ENCODE measurements at regions not wholly inside any gene's neighbourhood (a gene's known extent, or its start where the extent isn't known, plus 50 kb on each side); places are given as distances from the start of the nearest gene placed in this dataset.

DNA sequence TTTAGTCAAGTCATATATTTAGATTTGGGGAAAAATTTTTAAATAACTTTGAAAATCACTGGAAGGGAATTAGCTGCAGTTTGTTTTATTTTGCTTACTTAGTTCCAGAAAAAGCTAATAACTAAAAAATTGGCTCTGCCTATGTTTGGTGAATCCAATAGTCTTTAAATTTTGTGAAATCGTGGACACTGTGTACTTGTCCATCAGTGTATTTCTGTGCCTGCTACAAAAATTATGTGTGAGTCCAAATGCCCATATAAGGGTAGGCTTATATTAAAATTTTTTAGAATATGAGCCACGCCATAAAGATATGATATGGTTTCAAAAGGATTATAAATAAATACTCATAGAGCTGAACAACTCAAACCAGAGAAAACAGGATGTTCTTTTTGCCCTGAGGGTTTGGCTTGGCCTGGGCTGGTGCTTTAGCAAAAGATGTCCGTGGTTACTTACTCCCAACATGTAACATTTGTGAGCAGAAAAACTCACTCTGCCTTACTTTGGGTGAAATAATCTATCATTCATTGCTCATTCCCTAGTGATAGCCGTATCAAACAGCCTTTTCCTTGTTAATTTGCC is 133.2 kb upstream of the PRLR start:
- DNase-seq (ENCODE audit: low spot score), result no peak

DNA sequence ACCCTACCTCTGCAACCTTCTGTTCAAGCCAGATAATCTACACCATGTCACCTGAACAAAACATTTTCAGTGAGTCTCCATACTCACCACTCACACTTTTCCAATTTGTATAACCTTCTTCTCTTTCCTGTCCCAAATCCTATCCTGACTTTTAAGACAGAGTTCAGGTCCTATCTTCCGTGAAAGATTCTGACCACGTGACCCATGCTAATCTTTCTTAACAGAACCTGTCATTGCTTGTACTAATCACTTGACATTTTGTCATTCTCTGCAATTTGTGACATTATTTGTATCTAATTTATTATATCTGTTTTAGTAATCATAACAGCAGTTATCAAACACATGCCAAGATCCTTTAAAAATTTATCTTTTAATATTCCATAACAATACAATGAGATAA is 132.5 kb upstream of the PRLR start:
- DNase-seq (ENCODE audit: low spot score), result no peak

DNA sequence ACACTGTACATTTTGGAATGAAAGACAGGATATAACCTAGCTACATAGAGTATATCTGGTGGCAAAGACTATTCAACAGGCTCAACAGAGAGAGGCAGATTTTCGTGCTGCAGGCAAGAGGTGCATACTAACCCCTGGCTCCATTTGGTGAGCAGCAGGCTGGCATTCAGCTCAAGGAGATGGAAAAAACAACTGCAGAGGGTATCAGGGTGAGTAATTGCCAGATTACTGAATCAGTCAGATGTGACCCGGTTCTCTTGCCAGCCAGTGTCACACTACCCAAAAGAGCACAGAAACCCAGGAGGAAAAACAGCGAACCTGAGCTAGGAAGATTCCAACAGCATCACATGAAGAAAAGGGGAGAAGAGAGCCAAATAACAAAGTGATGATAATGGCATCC is 130.4 kb upstream of the PRLR start:
- no peak for DNase-seq (ENCODE audit: low spot score)

DNA sequence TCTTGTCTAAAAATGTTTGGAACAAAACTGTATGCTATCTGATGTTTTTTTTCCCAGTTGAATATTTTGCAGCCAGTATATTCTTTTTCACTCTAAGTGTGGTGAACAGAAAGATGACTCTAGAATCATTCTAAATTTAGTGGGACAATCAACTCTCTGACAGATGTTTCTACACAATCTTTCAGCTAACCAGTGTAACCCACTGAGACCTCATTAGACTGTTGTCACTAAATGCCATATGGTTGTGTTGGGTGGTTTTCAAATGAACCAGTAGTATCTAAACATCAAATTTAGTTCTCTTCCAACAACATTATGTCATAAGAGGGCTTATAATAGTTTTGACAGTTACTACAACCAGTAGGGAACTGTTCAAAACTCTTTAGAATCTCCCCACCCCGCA is 129.6 kb upstream of the PRLR start:
- no peak for DNase-seq (ENCODE audit: low spot score)

DNA sequence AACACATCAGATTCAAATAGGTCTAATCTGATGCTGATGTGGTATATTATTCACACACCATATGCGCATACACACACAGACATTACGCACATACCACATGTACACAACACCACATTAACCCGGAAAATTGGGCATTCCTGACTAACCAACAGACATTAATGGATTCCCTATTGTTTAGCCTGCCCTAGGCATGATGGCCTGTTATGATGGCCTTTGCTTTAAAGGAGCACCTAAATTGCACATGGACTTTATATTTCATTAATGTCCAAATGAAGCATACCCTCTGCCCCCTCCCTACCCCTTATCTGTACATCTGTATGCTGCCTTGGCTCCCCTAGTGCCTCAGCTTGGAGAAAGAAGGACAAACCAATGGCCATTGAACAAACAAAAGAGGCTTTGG is 127.7 kb upstream of the PRLR start:
- no peak for DNase-seq (ENCODE audit: low spot score)

DNA sequence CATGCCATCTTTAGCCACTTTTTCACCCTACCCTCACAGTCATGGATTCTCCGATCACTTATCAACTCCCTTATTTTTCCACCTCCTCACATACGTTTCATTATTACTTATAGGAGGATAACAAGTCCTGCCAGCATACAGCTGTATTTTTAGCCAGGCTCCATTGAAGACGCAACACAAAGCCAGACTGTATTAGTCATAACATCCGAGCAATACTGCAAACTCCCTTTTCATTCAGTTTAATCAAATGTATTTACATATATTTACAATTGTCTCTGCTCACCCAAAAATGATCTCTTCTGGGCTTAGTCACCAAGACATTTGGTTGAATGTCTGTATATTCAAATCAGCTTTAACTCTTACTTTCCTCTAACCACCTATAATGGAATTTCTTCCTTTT is 126.4 kb upstream of the PRLR start:
- no peak for DNase-seq (ENCODE audit: low spot score)

DNA sequence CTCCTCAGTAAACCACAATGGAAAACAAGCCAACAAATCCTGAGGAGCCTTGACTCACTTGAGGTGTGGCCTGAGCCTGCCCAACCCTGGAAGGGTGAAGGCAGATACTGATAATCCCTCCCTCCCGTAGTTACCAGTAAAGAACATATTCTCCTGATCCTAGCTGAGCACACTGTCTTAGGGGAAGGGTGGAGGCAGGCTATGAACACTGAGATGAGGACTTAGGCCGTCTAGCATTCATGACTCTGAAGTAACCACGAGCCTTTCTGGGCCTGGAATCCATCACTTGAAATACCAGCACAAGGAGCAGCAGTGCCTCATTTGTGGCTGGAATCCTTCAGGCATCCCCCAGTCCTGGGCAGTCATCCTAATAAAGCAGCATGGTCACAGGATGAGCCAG is 124.5 kb upstream of the PRLR start:
- no peak for DNase-seq (ENCODE audit: low spot score)

DNA sequence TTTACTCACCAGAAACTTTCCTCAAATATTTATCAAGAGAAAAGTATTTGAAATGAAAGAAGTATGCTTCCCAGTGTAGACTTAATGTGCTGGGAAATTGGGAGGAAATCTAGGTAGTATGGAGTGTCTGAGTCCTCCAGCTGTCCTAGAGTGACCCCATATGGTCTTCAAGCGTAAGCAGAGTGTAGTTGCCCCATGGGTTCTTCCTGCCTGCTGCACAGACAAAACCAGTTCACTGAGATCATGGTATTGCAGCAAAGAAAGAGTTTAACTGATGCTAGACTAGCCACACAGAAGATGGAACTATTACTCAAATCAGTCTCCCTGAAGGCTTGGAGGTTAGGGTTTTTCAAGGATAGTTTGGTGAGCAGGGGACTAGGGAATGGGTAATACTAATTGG is 114.9 kb upstream of the PRLR start:
- no peak for DNase-seq (ENCODE audit: low spot score)

DNA sequence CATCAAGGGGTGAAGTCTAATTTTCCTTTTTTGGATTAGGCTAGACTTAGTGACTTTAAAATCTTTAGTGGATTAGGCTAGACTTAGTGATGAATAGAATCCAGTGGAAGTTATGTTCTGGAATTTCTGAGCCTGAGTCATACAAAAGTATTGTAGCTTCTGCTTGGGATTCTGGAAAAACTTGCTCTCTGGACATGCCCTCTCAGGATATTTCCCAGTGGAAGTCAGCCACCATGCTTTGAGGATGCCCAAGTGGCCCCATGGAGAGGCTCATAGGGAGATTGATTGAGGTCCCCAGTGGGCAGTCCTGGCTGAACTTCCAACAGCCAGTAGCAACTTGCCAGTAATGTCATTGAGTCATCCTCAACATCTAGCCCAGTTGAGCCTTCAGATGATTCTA is 112.4 kb upstream of the PRLR start:
- DNase-seq (ENCODE audit: low spot score), result no peak

DNA sequence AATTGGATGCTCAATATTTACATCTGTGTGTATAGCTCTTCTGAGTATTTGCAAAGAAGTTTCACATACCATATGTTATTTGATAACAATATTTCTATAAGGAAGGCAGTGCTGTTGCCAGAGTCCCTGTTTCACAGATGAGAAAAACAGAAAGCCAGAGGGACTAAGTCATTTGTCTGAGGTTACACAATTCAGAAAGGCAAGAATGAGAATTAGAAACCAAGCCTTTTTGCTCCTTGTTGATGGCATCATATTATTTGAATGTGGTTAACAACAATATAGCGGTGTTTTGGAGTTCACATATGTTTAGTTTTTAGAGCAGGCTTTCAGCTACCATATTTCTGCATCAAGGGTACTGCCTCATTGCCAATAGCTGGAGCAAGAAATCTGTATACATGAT is 110.9 kb upstream of the PRLR start:
- no peak for DNase-seq (ENCODE audit: low spot score)

DNA sequence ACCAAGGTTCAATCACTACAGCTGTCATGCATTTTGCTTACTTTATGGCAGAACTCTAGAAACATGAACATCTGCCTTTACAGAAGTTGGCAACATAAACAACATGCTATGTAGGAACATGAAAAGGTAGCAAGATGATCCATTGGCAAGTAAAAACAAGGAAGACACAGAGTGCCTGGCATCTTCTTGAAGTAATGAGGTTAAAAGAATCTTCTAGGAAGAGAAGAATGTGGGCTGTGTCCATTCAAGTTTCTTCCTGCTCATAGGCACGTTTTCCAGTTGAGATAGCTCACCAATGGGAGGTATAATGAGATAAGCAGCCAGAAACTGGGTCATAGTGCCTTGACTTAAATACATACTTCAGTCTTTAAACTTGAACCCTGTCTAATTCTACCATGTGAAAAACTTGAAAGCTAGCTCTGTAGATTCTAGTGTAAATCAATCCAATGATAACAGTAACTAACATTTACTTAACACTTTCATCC is 109.4 kb upstream of the PRLR start:
- no peak for DNase-seq (ENCODE audit: low spot score)

DNA sequence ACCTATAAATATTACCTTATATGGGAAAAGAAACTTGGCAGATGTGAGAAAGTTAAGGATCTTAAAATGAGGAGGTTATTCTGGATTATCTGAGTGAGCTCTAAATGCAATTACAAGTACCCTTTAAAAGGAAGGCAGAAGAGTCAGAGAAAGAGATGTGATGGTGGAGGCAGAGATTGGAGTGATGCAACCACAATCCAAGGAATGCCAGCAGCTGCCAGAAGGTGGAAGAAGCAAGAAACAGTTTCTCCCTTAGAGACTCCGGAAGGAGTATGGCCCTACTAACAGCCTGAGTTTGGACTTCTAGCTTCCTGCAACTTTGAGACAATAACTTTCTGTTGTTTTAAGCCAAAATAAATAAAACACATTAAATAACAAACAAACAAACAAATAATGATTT is 108.7 kb upstream of the PRLR start:
- no peak for DNase-seq (ENCODE audit: low spot score)

DNA sequence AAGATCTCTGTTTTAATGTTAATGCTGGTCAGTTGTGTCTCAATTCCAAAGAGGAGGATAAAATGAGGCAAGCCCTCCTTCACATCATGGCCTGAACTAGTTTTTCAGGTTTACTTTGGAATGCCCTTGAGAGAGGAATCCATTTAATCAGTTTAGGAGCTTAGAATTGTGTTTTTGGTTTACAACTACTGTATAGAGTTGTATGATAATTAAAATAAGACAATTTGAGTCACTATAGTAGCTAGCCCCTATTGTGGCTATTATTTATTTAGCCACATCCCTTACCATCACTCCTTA is 107.8 kb upstream of the PRLR start:
- DNase-seq (ENCODE audit: low spot score), result no peak

DNA sequence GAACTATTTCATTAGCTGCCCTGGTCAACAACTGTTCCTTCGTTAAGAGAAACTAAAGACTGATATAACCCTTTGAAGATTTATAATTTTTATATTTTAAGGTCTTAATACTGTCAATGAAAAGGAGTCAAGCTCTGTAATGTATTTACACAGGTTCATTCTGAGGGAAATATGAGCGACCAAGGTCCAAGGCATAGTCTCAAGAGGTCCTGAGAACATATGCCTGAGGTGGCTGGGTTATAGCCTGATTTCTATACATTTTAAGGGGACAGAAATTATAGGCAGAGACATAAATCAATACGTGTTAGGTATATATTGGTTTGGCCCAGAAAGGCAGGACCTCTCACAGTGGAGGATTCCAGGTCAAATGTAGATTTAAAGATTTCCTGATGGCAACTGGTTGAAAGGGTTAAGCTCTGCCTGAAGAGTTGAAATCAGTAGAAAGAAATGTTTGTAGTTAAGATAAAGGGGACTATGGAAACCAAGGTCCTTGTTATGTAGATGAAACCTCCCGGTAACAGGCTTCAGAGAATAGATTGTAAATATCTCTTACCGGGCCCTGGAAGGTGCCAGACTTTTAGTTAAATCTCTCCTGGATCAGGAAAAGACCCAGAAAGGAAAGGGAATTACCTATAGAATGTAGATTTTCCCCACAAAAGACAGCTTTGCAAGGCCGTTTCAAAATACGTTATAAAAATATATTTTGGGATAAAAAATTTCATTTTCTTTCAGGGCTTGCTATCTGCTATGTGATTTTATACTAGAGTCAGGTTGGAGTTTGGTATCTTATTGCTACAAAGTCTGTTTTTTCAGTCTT is 107.3 kb upstream of the PRLR start:
- DNase-seq (ENCODE audit: low spot score), result no peak

DNA sequence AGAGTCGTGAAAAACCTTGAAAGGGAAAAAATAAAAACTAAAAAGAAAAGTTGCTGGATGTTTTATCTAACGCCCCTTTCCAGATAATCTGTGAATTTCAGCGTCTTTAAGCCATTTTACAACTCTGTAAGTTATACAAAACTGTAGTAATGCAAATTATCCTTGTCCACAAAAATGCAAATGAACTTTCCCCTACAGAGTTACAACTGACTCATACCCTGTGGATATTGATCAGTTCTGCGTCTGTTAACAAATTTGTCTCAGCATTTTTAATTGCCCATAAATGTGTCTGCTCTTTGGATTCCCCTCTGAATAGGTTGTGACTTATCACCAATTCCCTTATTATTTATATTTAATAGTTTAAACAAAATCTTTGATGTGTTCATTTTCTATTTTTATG is 105.9 kb upstream of the PRLR start:
- DNase-seq (ENCODE audit: low spot score), result no peak

DNA sequence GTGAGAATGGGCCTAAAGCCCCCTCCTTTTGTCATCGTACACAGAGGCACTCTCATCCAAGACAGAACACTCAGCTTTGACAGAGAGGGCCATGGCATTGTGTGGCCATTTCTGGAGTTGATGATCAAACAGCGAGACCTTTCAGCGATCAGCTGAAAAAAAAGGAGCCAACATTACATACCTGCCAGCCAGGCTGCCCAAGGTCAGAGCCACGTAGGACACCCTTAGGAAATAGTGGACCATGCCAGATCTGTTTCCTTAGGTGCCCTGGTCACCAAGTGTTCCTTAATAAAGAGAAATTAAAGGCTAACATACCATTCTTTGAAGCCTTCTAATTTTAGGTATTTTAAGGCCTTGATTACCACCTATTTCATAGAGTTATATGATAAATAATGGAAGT is 105.5 kb upstream of the PRLR start:
- DNase-seq (ENCODE audit: low spot score), result no peak

DNA sequence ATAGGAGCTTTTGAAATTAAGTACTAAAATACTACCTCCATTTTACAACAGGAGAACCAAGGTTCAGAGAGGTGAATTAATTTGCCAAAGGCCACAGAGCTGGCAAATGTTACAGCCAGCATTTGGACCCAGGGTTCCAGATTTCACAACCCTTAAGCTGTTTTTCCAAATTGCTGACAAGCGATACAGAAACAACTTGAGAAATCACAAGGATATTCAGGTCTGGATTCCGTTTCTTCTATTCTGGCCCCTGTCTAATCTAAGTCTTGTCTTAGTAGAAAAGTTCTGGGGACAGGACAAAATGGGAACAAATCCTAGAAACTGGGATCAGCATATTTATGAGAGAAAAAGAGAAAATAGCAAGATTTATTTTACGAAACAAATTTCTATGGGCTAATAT is 103.1 kb upstream of the PRLR start:
- no peak for DNase-seq (ENCODE audit: low spot score)

DNA sequence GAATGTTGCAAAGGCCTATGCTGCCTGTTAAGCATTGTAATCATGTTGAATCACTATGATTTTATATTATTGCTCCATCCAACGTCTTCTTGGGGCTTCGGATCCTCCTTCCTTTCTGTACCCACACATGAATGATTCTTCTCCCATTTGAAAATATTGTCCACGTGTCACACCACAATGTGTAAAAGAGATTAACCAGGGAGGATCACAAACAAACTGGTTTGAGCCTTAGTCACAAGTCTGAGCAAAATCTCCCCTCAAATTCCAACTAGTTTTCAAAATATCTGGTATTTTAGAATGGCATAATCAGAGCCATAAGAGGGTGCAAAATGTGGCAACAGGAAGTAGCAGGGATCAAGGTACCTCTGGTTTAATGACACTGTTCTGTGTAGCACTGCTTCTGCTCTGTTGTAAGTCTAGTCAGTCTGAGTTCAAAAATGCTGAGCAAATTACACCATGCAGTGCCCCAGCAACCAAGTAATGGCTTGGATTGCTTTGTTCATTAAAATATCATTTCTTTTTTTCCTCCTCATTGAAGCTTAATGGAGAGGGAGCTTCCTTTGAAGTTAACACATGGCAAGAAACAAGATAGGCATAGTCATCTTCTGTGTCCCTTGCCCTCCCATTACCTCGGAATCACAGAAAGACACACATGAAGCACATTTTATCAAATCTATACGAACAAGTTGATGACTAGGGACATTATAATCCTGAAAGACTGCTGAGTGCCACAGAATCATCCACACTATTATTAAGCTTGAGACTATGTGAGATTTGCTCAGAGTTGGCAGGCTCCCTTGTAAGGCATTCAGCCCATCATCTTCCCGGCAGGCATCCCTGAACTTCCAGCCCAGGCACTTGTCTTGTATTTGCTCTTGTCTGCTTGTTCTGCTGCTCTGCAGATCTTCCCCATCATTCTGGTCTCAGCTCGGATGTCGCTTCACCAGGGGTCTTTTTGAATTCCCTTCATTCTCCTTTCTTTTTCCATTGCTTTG is 102.0 kb upstream of the PRLR start:
- DNase-seq (ENCODE audit: low spot score), result no peak

DNA sequence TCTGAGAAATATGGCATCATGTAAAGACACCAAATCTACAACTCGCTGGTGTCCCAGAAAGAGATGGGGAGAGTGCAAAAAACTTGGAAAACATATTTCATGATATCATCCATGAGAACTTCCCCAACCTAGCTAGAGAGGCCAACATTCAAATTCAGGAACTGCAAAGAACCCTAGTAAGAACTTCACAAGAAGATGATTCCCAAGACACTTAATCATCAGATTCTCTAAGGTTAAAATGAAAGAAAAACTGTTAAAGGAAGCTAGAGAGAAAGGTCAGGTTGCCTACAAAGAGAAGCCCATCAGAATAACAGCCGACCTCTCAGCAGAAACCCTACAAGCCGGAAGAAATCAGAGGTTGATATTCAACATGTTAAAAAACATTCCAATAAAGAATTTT is 95.5 kb upstream of the PRLR start:
- DNase-seq (ENCODE audit: low spot score), result no peak

DNA sequence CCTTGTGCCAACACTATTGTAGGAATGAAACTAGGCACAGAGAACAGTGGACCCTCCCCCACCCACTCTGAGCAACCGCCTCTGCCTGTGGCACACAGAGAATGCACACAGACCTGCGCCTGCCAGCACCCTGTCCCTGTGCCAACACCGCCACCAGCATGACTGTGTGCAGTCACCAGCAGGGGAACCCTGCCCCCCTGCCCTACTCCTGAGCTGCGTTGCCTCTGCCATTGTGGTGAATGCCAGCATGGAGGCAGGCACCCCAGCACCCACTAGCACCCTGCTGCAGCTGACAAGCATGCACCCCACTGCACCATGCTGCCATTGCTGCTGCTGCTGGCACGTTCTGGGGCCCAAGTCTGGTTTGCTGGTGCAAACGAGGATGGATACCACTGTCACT is 94.4 kb upstream of the PRLR start:
- DNase-seq (ENCODE audit: low spot score), result no peak

DNA sequence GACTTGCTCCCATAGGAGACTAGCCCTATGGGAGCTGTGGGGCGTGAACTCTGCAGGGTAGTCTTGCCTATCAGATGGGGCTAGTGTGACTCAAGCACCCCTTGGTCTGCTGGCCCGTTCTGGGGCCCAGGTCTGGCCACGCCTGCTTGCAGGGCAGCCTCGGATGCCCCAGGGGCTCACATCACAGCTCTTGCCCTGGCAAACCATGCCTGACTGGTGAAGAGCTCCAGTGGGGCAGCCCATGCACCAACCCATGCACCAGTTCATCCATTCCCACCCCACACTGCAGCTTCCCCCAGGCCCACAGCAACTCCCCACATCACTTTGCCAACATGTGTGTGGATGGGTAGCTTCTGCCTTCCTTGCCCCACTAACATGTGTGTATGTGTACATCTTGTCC is 93.9 kb upstream of the PRLR start:
- no peak for DNase-seq (ENCODE audit: low spot score)

DNA sequence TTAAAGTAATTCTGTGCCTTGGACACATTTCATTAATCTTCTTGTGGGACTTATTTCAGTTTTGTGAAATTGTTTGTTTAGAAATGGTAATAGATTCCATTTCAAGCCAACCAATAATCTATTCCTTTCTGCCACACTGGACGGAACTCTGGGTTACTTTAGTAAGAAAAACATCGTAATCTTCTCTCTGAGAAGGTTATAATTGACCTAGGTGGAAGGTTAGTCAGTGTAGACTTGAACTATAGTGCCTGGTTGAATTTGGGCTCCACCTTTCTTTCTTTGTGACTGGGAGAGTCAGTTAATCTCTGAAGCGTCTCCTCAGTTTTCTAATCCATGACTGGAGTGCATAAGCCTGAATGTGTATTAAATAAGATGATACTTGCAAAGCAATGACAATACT is 89.7 kb upstream of the PRLR start:
- DNase-seq (ENCODE audit: low spot score), result no peak

Measured in CD4-positive, alpha-beta T cell treated with Interleukin-2 at 100 ng/mL for 4 hours (primary cell).